GM10248 (cell line): ENCODE measurements at regions not wholly inside any gene's neighbourhood (a gene's known extent, or its start where the extent isn't known, plus 50 kb on each side); places are given as distances from the start of the nearest gene placed in this dataset.

ENCODE experiments used
- CTCF ChIA-PET: fragments of 300-600 bp; sonication (Branson Sonifier 250); formaldehyde crosslinking; extraction: SDS; loops from one replicate; lab custom pipeline; 2021; ENCODE audit warnings: antibody characterized with exemption; lab: Yijun Ruan, JAX
- POLR2A ChIA-PET: fragments of 350-650 bp; sonication (Branson Sonifier 250); formaldehyde crosslinking; extraction: SDS; loops from one replicate; lab custom pipeline; 2020; ENCODE audit warnings: antibody characterized with exemption; lab: Yijun Ruan, JAX
- DNase-seq: peaks from one replicate; pipeline ENCODE4 v3.0.0; 2012; ENCODE audit errors: extremely low spot score
- CTCF ChIP-seq: IDR thresholded peaks from 2 replicates; pipeline ENCODE4 v1.5.1; 2012; ENCODE audit warnings: mild to moderate bottlenecking, low read depth; ENCODE audit errors: extremely low read depth, missing control alignments, control extremely low read depth

DNA sequence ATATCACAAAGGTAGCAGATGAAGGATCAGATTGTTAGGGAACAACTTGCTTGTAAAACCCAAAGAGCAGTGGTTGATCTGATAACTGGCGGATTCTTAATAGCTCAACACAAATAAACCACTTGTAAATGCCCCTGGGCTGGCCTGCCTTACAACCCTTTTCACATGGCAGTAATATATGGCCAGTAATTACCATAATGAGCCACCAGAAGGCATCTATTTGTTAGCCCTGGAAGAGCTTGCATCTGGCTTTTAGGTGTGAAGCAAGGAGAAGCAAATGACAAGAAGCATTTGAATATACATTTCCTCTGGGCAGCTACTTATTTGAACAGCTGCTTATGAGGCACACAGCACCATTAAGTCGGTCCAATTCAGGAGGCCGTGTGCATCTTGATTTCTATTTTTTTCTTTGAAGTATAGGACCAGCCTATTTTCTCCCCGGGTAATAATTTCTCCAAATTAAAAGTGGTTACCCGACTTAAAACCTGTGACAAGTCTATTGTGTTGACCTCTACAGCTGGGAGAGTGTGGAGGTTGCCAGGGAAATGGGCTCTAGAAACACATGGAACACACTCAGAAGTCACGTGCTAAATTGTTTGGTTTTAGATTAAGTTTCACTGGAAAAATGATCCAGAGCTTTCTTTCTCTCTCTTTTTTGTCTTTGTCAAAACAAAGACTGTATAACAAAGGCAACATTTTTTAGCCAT is 113.4 kb downstream of the SEM1 start:
- no peak for TF ChIP-seq CTCF
- ChIA-PET POLR2A (no interaction called here), CTCF (interaction anchor here (1.2 kb wide), 1 partner anchor 1418 kb away, joined by 3 read pairs; no protein-coding TSS in a partner anchor)
- DNase-seq: no peak

DNA sequence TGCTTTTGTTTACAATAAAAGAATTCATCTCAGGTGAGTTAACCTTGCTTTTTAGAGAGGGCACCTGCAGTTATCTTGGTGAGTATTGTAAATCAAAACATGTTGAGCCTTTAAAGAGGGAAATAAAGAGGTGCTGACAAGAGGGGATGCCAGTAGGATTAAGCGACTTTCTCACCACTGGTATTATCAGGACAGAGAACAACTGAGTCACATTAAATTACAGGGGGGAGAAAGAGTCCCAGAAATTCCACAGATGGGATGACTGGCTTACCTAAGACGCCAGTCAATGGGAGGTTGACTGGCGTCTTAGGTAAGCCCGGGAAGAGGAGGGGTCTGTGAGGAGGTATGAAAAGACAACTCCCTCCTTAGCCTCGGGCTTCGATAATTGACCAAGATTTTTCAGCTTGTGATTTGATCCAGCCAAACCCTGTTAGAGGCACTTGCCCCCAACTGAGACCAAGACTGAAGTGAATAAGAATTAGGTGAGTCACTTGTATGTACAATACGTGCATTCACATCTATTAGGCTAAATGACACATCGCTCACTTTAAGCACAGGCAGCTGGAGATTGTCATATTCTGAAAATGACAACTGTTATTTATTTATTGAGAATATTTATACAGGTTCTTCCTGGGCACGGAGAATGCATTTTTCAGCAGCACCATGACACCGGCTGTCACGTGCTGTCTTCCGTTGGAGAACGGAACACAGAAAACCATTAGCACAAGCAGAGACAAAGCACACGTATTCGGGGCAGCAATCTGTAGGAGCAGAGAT is 117.6 kb downstream of the SEM1 start:
- CTCF ChIA-PET: no interaction called here
- POLR2A ChIA-PET: no interaction called here
- DNase-seq: no peak
- no peak for TF ChIP-seq CTCF

DNA sequence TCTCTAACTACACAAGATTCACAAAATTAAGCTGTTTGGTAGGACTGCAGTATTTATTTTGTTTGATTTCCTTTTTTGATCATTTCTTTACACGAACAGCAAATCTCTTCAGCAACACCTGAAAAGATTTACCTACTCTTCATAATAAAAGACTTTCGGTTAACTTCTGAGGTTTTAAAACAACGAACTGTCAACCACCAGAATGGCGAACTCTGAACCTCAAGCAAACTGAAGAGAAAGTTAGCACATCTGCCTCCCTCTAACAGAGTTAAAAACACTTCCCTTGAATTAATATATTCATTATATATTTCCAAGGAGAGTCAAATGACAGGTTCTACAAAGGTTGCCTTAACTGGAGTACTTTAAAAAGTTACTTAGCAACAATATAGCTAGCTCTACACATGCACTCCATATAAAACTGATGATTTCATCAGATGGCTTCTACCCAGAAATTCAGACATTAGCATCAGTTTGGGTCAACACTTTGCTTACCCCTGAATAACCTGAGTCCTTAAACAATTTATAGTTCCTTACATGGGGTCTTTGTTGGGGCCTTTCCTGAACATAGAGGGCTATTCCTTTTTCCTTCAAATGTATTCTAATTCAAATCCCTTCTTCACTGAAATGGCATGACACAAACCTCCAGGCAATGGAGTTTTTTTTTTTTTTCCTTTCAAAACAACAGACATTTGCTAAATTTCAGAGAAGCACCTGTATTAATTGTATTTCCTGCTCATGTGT is 118.3 kb downstream of the SEM1 start:
- ChIA-PET CTCF (no interaction called here), POLR2A (no interaction called here)
- DNase-seq: no peak
- TF ChIP-seq CTCF: no peak

DNA sequence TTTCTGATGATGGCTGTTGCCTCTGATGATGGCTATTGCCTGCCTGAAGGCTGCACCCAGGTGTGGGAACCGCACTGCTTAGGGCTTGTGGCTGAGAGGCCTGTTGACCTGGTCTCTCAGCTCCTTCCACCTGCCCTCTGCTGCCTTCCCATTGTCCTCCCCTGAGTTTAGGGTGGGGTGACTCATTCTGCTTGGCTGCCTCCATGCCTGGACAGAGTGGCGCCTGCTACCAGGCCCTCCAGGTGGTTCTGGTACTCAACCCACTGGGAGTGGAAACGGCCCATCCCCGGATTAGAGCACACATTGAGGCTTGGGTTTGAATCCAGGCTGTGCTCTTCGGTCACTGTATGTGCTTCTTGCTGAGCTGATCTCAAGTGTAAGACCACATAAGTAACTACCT is 120.6 kb downstream of the SEM1 start:
- ChIA-PET CTCF (no interaction called here), POLR2A (no interaction called here)
- DNase-seq: no peak
- TF ChIP-seq CTCF: no peak

DNA sequence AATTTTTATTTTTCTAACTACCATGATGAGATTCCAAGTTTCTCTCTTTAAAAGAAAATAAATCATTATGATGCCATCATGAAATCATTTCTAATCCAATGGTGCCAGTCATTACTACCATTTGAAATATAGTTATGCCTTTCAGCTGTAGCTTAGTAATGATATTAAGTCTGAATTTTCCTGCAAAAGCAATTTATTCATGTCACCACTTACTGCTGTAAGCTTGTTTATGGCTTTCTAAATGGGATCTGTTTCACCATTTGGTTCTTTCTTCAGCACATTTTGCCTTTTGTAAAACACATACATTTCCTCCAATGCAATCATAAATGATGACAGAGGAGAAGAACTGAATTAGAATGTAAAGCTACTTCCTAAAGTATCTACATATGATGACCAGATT is 130.5 kb downstream of the SEM1 start:
- no peak for DNase-seq
- CTCF ChIA-PET: no interaction called here
- POLR2A ChIA-PET: no interaction called here
- no peak for TF ChIP-seq CTCF

GRCh38 chr7:96578606-96579005 is 131.0 kb downstream of the SEM1 start:
- ChIA-PET POLR2A (no interaction called here), CTCF (no interaction called here)
- no peak for TF ChIP-seq CTCF
- no peak for DNase-seq
